ENCODE measurements at regions not wholly inside any gene's neighbourhood (a gene's known extent, or its start where the extent isn't known, plus 50 kb on each side); places are given as distances from the start of the nearest gene placed in this dataset.

GRCh38 chr6:14333556-14334305 lies 216.2 kb downstream of the CD83 start:
- DNase-seq: no peak

GRCh38 chr6:14335071-14335470 lies 217.5 kb downstream of the CD83 start:
- DNase-seq: no peak

GRCh38 chr6:14337152-14337551 lies 219.6 kb downstream of the CD83 start:
- no peak for DNase-seq

GRCh38 chr6:14339172-14339571 lies 221.6 kb downstream of the CD83 start:
- DNase-seq: no peak

- DNase-seq: no peak
Measured at GRCh38 chr6:14339711-14340584, 222.4 kb downstream of the CD83 start.

GRCh38 chr6:14344486-14344885 lies 226.9 kb downstream of the CD83 start:
- no peak for DNase-seq

- no peak for DNase-seq
Measured at GRCh38 chr6:14348389-14348788, 230.8 kb downstream of the CD83 start.

GRCh38 chr6:14349507-14349906 lies 231.9 kb downstream of the CD83 start:
- no peak for DNase-seq

- no peak for DNase-seq
Measured at GRCh38 chr6:14350210-14350609, 232.6 kb downstream of the CD83 start.

- DNase-seq: no peak
Measured at GRCh38 chr6:14353281-14353680, 235.7 kb downstream of the CD83 start.

- no peak for DNase-seq
Measured at GRCh38 chr6:14353798-14354197, 236.2 kb downstream of the CD83 start.

- DNase-seq: peak in 4 of 14 donors; percentile 1 to 11 (median 6)
Measured at GRCh38 chr6:14354919-14355572, 237.5 kb downstream of the CD83 start.

- DNase-seq: no peak
Measured at GRCh38 chr6:14359438-14359837, 241.9 kb downstream of the CD83 start.

- DNase-seq: no peak
Measured at GRCh38 chr6:14360565-14360964, 243.0 kb downstream of the CD83 start.

- peak in 1 of 14 donors; percentile 60 for DNase-seq
Measured at GRCh38 chr6:14361297-14361696, 243.7 kb downstream of the CD83 start.

- DNase-seq: no peak
Measured at GRCh38 chr6:14361956-14362587, 244.5 kb downstream of the CD83 start.

GRCh38 chr6:14364370-14364769 lies 246.8 kb downstream of the CD83 start:
- DNase-seq: no peak

- DNase-seq: no peak
Measured at GRCh38 chr6:14365393-14365792, 247.8 kb downstream of the CD83 start.

GRCh38 chr6:14366315-14366714 lies 248.7 kb downstream of the CD83 start:
- no peak for DNase-seq

GRCh38 chr6:14366872-14367271 lies 249.3 kb downstream of the CD83 start:
- DNase-seq: no peak

GRCh38 chr6:14367296-14367695 lies 249.7 kb downstream of the CD83 start:
- DNase-seq: no peak

GRCh38 chr6:14369717-14370116 lies 252.1 kb downstream of the CD83 start:
- DNase-seq: no peak

GRCh38 chr6:14371530-14371929 lies 254.0 kb downstream of the CD83 start:
- DNase-seq: no peak

Data from C1 segment of cervical spinal cord (tissue), 14 donors.